Mucosa of rectum (tissue), 2 donors: ENCODE measurements at regions not wholly inside any gene's neighbourhood (a gene's known extent, or its start where the extent isn't known, plus 50 kb on each side); places are given as distances from the start of the nearest gene placed in this dataset.

ENCODE experiments used
- H3K27ac ChIP-seq, 2 donors: one replicate each; pipeline ENCODE4 v1.7.0; 2013; ENCODE audit warnings: inconsistent platforms in 2 of 2, low read depth in 2 of 2, low read length in 2 of 2
- H3K27me3 ChIP-seq, 2 donors: one replicate each; pipeline ENCODE4 v1.7.0; 2013; ENCODE audit warnings: low read length in 2 of 2; ENCODE audit not compliant: control insufficient read depth in 2 of 2, insufficient read depth in 2 of 2
- H3K36me3 ChIP-seq, 2 donors: one replicate each; pipeline ENCODE4 v1.7.0; 2013; ENCODE audit warnings: low read length in 2 of 2; ENCODE audit not compliant: control insufficient read depth in 2 of 2, insufficient read depth in 2 of 2
- H3K4me1 ChIP-seq, 2 donors: one replicate each; pipeline ENCODE4 v1.7.0; 2013; ENCODE audit warnings: low read length in 2 of 2, mild to moderate bottlenecking in 1 of 2; ENCODE audit not compliant: control insufficient read depth in 2 of 2, insufficient read depth in 2 of 2
- H3K4me3 ChIP-seq, 2 donors: one replicate each; pipeline ENCODE4 v1.7.0; 2013; ENCODE audit warnings: low read length in 2 of 2
- H3K9ac ChIP-seq, 2 donors: one replicate each; pipeline ENCODE4 v1.7.0; 2013; ENCODE audit warnings: low read length in 2 of 2, low read depth in 1 of 2, mild to moderate bottlenecking in 1 of 2
- H3K9me3 ChIP-seq, 2 donors: one replicate each; pipeline ENCODE4 v1.7.0; 2013; ENCODE audit warnings: low read length in 2 of 2; ENCODE audit not compliant: control insufficient read depth in 2 of 2
- donor health status: healthy.
- donor health status: Normal muscosa, but diverticular disease.

DNA sequence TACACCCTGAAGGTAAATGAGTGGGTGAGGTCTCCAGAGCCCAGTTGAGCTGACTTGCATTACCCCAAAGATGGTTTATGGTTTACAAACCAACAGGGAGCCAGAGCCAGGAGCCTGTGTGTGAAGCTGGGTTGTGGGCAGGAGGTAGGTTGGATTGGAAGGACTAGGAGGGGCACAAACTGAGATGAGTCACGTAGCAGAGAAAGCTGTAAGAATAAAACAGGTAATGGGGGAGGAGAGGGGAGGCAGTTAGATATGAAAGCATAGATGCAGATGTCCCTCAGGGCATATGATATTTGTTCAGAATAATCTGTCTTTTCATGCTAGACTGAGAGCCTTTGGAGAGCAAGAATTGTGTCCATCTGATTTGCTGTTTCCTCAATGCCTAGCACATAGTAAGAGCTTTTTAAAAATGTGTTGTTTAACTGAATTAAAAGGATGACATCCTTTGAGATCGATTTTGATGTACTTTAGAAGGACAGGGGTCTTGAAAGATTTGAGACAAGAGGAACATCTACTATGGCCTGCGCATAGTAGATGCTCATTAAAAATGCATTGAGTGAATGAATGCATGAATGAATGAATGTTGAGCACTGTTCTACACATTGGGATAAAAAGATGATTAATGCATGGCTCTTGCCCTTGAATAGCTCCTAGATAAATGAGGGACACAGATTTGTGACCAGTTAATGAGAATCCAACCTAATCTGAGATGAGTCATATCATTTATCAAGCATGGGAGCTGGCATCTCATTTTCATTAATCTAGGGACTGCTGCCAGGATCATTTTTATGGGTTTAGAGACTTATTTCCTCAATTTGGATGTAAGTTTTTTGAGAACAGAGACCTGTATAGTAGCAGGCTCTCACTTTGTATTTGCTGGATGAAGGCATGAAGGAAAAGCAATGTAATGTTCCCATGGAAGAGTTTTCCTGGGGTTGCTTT lies 175.8 kb upstream of the BDNF start:
- Histone ChIP-seq H3K36me3 (no peaks in the 10 kb centered on the region), H3K27me3 (no peaks in the 10 kb centered on the region), H3K9ac (no peak overlapping the region), H3K4me3 (no peak overlapping the region), H3K9me3 (no peaks in the 10 kb centered on the region), H3K4me1 (no peaks in the 10 kb centered on the region), H3K27ac (no peak overlapping the region)

GRCh38 chr11:27874998-27875830 lies 175.0 kb upstream of the BDNF start:
- no peaks in the 10 kb centered on the region for H3K27me3 ChIP-seq
- H3K27ac ChIP-seq: no peak overlapping the region
- H3K4me1 ChIP-seq: no peaks in the 10 kb centered on the region
- no peak overlapping the region for H3K9ac ChIP-seq
- no peaks in the 10 kb centered on the region for H3K36me3 ChIP-seq
- no peaks in the 10 kb centered on the region for H3K9me3 ChIP-seq
- no peak overlapping the region for H3K4me3 ChIP-seq

GRCh38 chr11:27873664-27874063 lies 173.4 kb upstream of the BDNF start:
- Histone ChIP-seq H3K4me3 (no peak overlapping the region), H3K36me3 (no peaks in the 10 kb centered on the region), H3K9ac (no peak overlapping the region), H3K27me3 (no peaks in the 10 kb centered on the region), H3K27ac (no peak overlapping the region), H3K9me3 (no peaks in the 10 kb centered on the region), H3K4me1 (no peaks in the 10 kb centered on the region)

GRCh38 chr11:27871056-27871455 lies 170.8 kb upstream of the BDNF start:
- no peak overlapping the region for H3K9ac ChIP-seq
- no peaks in the 10 kb centered on the region for H3K36me3 ChIP-seq
- no peak overlapping the region for H3K27ac ChIP-seq
- no peak overlapping the region for H3K4me3 ChIP-seq
- H3K9me3 ChIP-seq: no peaks in the 10 kb centered on the region
- no peaks in the 10 kb centered on the region for H3K4me1 ChIP-seq
- H3K27me3 ChIP-seq: no peaks in the 10 kb centered on the region

DNA sequence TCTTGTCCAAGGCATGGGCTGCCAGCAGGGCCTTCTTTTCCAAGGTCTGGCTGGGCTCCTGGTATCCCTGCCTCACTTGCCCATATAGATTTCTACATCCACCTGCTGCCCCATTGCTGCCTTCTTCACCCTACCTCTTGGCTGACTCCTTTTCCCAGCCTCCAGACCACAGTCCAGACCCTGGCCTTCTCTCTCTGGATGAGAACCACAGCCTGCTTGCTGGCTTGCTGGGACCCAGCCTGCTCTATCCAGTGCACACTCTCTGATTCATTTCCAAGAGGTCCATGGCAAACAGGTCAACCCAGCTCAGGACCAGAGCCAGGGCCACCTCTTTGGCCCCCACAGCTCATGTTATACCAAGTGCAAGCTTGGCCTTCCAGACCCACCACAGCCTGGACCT lies 169.4 kb upstream of the BDNF start:
- H3K4me3 ChIP-seq: no peak overlapping the region
- no peaks in the 10 kb centered on the region for H3K36me3 ChIP-seq
- no peaks in the 10 kb centered on the region for H3K4me1 ChIP-seq

DNA sequence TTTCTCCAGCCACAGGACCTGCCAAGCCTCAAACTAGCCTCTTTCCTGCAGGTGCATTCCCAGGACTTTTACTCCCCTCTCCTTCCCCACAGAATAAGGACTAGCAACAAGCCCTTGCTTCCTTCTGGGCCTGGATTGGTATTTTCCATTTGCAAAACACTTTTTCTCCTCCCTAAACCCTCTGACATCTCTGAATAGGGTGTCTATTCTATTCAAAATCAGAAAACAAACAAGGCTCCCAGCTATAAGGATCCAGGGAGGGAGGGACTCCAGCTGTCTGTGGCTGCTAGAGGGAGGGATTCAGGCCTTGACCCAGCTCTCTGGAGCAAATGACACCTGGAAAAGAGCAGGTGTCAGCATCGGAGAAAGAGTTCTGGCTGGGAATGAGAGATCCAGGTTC lies 168.5 kb upstream of the BDNF start:
- no peaks in the 10 kb centered on the region for H3K36me3 ChIP-seq
- H3K9me3 ChIP-seq: no peaks in the 10 kb centered on the region
- H3K4me1 ChIP-seq: peaks cover 0 to 2% of the 10 kb centered on the region in 2 donors
- no peak overlapping the region for H3K9ac ChIP-seq
- H3K27ac ChIP-seq: no peak overlapping the region
- H3K27me3 ChIP-seq: no peaks in the 10 kb centered on the region
- no peak overlapping the region for H3K4me3 ChIP-seq

More for the DNA sequence above, 169.4 kb upstream of the BDNF start:
- Histone ChIP-seq H3K9me3 (no peaks in the 10 kb centered on the region), H3K27ac (no peak overlapping the region), H3K27me3 (no peaks in the 10 kb centered on the region), H3K9ac (no peak overlapping the region)

GRCh38 chr11:27868226-27868625 lies 168.0 kb upstream of the BDNF start:
- no peaks in the 10 kb centered on the region for H3K9me3 ChIP-seq

DNA sequence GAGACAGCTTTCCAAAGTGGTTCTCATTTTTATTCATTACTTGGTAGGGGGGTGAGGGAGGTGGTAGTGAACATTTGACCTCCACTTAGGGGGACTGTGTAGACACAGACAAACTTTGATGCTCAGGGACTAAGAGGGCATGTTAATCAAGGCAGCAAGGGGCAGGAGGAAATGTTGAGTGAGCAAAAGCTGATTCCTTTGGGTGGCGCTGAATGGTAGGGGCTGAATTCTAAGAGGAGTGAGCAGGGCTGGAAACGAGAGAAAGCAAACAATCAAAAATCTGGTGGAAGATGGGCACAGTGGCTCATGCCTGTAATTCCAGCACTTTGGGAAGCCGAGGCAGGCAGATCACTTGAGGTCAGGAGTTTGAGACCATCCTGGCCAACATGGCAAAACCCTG lies 164.8 kb upstream of the BDNF start:
- H3K9me3 ChIP-seq: no peaks in the 10 kb centered on the region
- no peaks in the 10 kb centered on the region for H3K36me3 ChIP-seq
- H3K9ac ChIP-seq: no peak overlapping the region
- H3K4me1 ChIP-seq: peaks cover 0 to 2% of the 10 kb centered on the region in 2 donors
- no peaks in the 10 kb centered on the region for H3K27me3 ChIP-seq
- no peak overlapping the region for H3K27ac ChIP-seq
- H3K4me3 ChIP-seq: no peak overlapping the region

More at GRCh38 chr11:27868226-27868625, 168.0 kb upstream of the BDNF start:
- no peaks in the 10 kb centered on the region for H3K27me3 ChIP-seq
- peaks cover 0 to 2% of the 10 kb centered on the region in 2 donors for H3K4me1 ChIP-seq
- no peaks in the 10 kb centered on the region for H3K36me3 ChIP-seq
- no peak overlapping the region for H3K9ac ChIP-seq
- no peak overlapping the region for H3K4me3 ChIP-seq
- H3K27ac ChIP-seq: no peak overlapping the region

GRCh38 chr11:27864611-27865010 lies 164.4 kb upstream of the BDNF start:
- no peak overlapping the region for H3K4me3 ChIP-seq
- H3K9me3 ChIP-seq: no peaks in the 10 kb centered on the region
- no peak overlapping the region for H3K27ac ChIP-seq
- no peaks in the 10 kb centered on the region for H3K27me3 ChIP-seq
- no peak overlapping the region for H3K9ac ChIP-seq
- no peaks in the 10 kb centered on the region for H3K36me3 ChIP-seq
- peaks cover 0 to 2% of the 10 kb centered on the region in 2 donors for H3K4me1 ChIP-seq

GRCh38 chr11:27864091-27864491 lies 163.8 kb upstream of the BDNF start:
- Histone ChIP-seq H3K36me3 (no peaks in the 10 kb centered on the region), H3K4me3 (no peak overlapping the region), H3K4me1 (peaks cover 0 to 2% of the 10 kb centered on the region in 2 donors), H3K9ac (no peak overlapping the region), H3K27ac (no peak overlapping the region), H3K9me3 (no peaks in the 10 kb centered on the region), H3K27me3 (no peaks in the 10 kb centered on the region)
